Cardiac muscle cell (in vitro differentiated cells and primary cell): ENCODE measurements at regions not wholly inside any gene's neighbourhood (a gene's known extent, or its start where the extent isn't known, plus 50 kb on each side); places are given as distances from the start of the nearest gene placed in this dataset.

Experiments
- DNase-seq, 2 donors: peaks; one replicate each; pipeline versions ENCODE4 v3.0.0 to v3.0.0-alpha.2; 2010 to 2017; ENCODE audit warnings: low read depth in 1 of 2, low spot score in 1 of 2
- H3K27ac ChIP-seq: fragments of 200-600 bp; sonication (generic); 2 replicates; pipeline ENCODE4 v1.5.1; 2016
- H3K27me3 ChIP-seq: fragments of 200-600 bp; sonication (generic); 2 replicates; pipeline ENCODE4 v1.6.0; 2016; ENCODE audit warnings: control low read depth
- H3K36me3 ChIP-seq: fragments of 200-600 bp; sonication (generic); 2 replicates; pipeline ENCODE4 v1.5.1; 2016; ENCODE audit warnings: control low read depth
- H3K4me1 ChIP-seq: fragments of 200-600 bp; sonication (generic); 2 replicates; pipeline ENCODE4 v1.8.1; 2017; ENCODE audit warnings: low read depth, mild to moderate bottlenecking, mixed run types
- H3K4me3 ChIP-seq: fragments of 200-600 bp; sonication (generic); 2 replicates; pipeline ENCODE4 v1.5.1; 2016; ENCODE audit warnings: mild to moderate bottlenecking
- H3K9me3 ChIP-seq: fragments of 200-600 bp; sonication (generic); 2 replicates; pipeline ENCODE4 v1.5.1; 2017; ENCODE audit warnings: low read depth, mild to moderate bottlenecking, control low read depth
- TF ChIP-seq, protein P1 (sequence below): IDR thresholded peaks from 2 replicates; pipeline ENCODE4 v1.5.1; 2012; ENCODE audit warnings: low read depth, mild to moderate bottlenecking, low read length

DNA sequence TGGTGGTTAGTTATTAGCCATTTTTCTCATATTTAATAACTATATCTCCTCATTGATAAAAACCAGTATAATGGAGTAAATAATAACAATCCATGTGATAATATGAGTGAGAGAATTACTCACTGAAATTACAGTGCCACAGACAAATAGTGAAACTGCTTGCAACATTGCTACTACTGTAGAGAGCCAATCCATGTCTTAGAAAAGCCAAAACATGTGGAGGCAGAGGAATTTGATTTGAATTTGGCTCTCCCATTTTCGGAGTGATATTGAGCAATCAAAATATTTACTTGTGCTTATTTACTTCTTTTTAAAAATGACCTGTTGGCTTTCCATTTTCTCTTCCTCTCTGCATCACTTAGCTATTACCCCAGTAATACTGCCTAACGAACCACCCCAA lies 288.3 kb upstream of the TCF4 start:
- H3K4me3 ChIP-seq = no peak overlapping the region
- H3K27me3 ChIP-seq = no peaks in the 10 kb centered on the region
- no peak for DNase-seq
- TF ChIP-seq, protein P1, sequence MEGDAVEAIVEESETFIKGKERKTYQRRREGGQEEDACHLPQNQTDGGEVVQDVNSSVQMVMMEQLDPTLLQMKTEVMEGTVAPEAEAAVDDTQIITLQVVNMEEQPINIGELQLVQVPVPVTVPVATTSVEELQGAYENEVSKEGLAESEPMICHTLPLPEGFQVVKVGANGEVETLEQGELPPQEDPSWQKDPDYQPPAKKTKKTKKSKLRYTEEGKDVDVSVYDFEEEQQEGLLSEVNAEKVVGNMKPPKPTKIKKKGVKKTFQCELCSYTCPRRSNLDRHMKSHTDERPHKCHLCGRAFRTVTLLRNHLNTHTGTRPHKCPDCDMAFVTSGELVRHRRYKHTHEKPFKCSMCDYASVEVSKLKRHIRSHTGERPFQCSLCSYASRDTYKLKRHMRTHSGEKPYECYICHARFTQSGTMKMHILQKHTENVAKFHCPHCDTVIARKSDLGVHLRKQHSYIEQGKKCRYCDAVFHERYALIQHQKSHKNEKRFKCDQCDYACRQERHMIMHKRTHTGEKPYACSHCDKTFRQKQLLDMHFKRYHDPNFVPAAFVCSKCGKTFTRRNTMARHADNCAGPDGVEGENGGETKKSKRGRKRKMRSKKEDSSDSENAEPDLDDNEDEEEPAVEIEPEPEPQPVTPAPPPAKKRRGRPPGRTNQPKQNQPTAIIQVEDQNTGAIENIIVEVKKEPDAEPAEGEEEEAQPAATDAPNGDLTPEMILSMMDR = no peak
- H3K4me1 ChIP-seq = peaks cover 13% of the 10 kb centered on the region
- no peak overlapping the region for H3K27ac ChIP-seq
- no peaks in the 10 kb centered on the region for H3K9me3 ChIP-seq
- no peaks in the 10 kb centered on the region for H3K36me3 ChIP-seq

GRCh38 chr18:55875371-55875901 lies 287.4 kb upstream of the TCF4 start:
- Histone ChIP-seq H3K4me1 (peaks cover 13% of the 10 kb centered on the region), H3K36me3 (no peaks in the 10 kb centered on the region), H3K9me3 (no peaks in the 10 kb centered on the region), H3K4me3 (no peak overlapping the region), H3K27ac (no peak overlapping the region), H3K27me3 (no peaks in the 10 kb centered on the region)
- DNase-seq = no peak
- TF ChIP-seq, protein P1 = no peak

DNA sequence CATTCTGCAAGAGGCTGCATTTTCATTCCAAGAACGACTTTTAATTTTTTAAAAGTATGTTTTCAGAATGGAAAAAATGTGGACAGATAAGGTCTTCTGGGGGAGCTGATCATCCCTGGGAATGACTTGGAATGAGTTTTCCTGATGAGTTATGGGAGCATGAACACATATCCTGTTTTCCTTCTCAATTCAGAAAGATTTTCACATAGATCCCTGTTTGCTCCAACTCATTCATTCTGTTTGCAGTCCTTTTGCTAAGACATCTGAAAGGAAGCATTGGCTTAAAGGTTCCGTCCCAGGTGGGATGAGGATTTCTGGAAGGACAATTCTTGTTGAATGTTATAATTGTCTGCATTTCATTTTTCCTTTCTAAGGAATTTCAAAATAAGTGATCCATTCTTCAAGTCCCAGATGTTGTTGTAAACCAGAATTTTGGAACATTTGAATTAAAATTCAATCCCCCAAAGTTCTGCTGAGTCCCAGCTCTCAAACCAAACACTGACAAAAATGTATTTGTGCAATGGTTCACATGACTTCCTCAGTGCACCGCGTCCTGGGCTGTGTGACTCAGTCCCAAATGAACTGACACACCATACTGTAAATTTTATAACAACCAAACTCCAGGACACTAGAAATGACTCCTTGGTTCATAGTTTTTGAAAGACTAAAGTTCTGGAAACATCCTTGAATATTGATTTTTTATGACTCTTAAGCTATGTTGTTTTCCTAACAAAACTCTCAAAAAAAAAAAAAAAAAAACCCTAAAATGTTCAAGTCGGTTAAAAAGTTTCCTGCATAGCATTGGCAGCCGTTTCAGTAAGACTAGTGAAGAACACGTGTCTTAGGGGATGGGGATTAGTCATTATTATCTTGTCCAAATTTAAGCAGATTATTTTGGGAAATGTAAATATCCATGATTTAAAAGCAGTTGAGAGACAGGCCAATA lies 281.8 kb upstream of the TCF4 start:
- H3K4me1 ChIP-seq = no peaks in the 10 kb centered on the region
- H3K27ac ChIP-seq = no peak overlapping the region
- peak in 1 of 2 donors; percentile 45 for DNase-seq
- no peak overlapping the region for H3K4me3 ChIP-seq
- no peaks in the 10 kb centered on the region for H3K27me3 ChIP-seq
- H3K9me3 ChIP-seq = no peaks in the 10 kb centered on the region
- TF ChIP-seq, protein P1 = no peak
- H3K36me3 ChIP-seq = no peaks in the 10 kb centered on the region

DNA sequence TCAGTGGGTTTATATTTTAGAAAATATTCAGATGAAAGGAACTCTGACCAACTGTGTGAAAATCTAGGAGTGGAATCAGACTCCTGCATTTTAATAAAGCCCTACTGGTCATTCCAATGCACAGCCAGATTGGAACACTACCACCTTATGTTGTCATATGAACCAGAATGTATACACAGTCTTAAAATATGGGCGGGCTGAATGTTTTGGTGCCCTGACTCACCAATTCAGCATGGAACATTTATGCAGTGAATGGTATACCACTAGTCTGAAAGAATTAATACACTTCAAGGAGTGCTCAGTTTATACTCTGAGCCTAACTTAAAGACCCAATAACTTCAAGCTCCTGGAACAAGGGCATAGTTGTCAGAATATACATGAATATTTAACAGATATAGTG lies 280.9 kb upstream of the TCF4 start:
- H3K9me3 ChIP-seq = no peaks in the 10 kb centered on the region
- H3K4me3 ChIP-seq = no peak overlapping the region
- no peaks in the 10 kb centered on the region for H3K36me3 ChIP-seq
- no peak overlapping the region for H3K27ac ChIP-seq
- no peaks in the 10 kb centered on the region for H3K4me1 ChIP-seq
- TF ChIP-seq, protein P1 = no peak
- no peak for DNase-seq
- no peaks in the 10 kb centered on the region for H3K27me3 ChIP-seq

DNA sequence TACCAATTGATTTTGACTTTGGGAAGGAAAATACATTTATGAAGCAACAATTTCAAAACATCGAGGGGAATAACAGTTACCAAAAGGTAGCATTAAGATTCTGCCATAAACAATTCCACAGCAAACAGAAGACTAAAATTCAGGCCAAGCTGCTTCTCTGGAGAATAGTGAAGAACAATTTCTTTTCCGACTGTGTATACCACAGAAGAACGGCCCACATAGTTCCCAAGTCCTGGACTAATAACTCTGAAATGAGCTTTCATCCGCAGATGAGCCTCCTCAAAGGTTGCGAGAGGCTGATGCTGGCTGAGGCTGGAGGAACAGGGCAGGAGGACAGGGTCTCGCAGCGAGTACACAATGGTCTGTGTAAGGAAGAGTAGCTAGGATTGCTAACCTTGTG lies 278.9 kb upstream of the TCF4 start:
- Histone ChIP-seq H3K9me3 (no peaks in the 10 kb centered on the region), H3K4me1 (no peaks in the 10 kb centered on the region), H3K36me3 (no peaks in the 10 kb centered on the region), H3K27ac (no peak overlapping the region), H3K27me3 (no peaks in the 10 kb centered on the region), H3K4me3 (no peak overlapping the region)
- TF ChIP-seq, protein P1 = no peak
- no peak for DNase-seq
